Stimulated activated CD8-positive, alpha-beta memory T cell treated with anti-CD3 and anti-CD28 coated beads, Interleukin-7, amount 100 ng/mL, for 48 hours (primary cell): ENCODE measurements at regions not wholly inside any gene's neighbourhood (a gene's known extent, or its start where the extent isn't known, plus 50 kb on each side); places are given as distances from the start of the nearest gene placed in this dataset.

Experiments
- DNase-seq, 2 donors: peaks; one replicate each; pipeline ENCODE4 v3.0.0-alpha.2; 2020; ENCODE audit warnings: low read depth in 1 of 2; ENCODE audit errors: extremely low read depth in 1 of 2

GRCh38 chr1:240014051-240014450 lies 77.6 kb upstream of the FMN2 start:
- DNase-seq: no peak

DNA sequence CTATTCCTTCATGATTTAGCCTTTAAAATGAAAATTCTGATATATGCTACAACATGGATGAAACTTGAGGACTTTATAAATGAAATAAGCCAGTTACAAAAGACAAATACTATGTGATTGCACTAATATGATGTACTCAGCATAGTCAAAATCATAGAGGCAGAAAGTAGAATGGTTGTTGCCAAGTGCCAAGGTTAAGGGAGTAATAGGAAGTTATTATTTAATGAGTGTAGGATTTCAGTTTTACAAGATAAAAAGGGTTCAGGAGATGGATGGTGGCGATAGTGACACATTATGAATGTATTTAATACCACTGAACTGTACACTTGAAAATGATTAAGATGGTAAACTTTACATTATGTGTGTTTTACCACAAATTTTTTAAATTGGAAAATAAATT lies 73.1 kb upstream of the FMN2 start:
- DNase-seq: no peak

- no peak for DNase-seq
Observed at GRCh38 chr1:240019524-240019923, 72.2 kb upstream of the FMN2 start.

- no peak for DNase-seq
Observed at GRCh38 chr1:240020871-240021270, 70.8 kb upstream of the FMN2 start.

GRCh38 chr1:240021709-240022108 lies 70.0 kb upstream of the FMN2 start:
- no peak for DNase-seq

DNA sequence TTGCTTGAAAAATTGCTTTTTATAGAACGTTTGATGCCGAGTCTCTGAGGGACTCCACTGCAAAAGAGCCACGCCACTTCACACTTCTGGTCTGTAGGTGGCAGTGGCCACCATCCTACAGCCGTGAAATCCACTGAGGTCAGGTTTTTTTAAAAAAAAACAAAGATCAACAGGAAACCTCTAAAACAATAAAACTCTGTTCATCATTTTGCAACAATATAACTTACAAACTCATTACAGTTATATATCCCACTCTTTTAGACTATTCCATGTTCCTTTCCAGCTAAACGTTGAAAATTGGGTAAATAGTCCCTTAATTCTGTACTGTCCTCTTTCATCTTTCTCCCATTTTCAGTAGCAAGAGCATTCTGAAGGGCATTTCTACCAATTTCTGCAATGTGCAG lies 64.6 kb upstream of the FMN2 start:
- DNase-seq: no peak

DNA sequence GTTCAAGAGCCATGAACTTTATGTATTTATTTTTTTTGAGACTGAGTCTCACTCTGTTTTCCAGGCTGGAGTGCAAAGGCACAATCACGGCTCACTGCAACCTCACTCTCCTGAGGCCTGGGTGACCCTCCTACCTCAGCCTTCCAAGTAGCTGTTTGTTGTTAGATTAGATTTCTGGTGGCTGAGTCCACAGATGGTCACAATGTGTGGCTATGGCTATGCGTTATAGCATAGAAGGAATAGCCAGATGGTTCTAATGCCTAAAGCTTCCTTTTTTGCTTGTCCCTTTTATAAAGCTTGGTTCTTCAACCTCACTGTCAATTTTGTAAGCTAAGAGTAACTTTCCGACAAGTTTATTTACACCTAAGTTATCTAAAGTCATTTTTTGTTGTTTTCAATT lies 62.3 kb upstream of the FMN2 start:
- no peak for DNase-seq

- no peak for DNase-seq
Observed at GRCh38 chr1:240030236-240030635, 61.4 kb upstream of the FMN2 start.

DNA sequence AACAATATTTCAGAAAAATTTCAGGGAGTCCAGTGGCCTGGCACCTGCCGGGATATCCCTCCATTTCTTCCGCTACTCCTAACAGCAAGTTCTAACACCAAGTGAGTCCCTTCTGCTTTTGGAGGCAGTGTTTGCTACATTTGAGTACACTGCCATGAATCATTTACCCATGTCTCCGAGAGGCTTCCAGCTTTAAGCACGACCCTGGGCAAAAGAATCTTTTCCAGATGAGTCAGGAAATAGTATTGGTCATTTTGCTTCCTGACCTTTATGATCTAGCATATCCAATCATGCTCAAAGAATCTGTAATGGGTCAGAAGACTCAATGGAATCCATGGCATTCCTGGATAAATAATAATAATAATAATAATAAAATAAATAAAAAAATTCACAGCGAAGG lies 60.7 kb upstream of the FMN2 start:
- DNase-seq: no peak

DNA sequence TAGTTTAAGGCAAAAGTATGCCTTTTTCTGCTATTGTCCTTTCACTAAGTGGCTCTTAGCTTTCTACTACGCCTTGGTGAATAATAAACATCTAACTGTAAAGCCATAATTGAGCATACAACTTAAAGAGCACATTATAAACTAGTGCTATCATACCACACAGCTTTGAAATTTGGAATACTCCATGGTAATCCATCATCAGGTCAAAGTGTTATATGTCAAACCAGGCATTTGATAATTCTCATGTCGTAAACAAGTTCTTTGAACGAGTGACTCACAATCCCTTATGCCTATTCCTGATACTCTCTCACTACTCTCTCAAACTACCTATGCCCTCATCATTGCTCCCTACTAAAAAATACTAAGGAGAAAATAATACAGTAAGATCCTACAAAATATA lies 60.3 kb upstream of the FMN2 start:
- DNase-seq: no peak

DNA sequence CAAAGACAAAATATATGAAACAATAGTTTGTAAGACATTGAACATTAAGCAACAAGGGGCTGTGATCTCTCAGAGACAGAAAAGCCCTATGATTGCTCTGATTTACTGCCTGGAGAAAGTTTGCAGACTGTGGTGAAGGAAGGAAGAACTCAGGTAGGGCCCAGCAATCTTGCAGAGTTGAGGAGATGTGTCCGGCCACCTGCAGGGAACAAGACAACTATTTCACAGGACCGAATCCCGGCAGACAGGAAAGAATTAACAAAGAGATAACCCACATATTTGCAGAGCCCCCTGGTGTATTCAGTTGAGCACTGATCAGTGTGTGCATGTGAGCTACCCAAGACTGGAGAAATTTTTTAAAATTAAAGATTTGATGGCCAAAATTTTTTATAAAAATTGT lies 58.3 kb upstream of the FMN2 start:
- DNase-seq: no peak

GRCh38 chr1:240036526-240036925 lies 55.2 kb upstream of the FMN2 start:
- DNase-seq: no peak
